SHP77 treated with DMSO at 0.1 percent for 48 hours (cell line): ENCODE measurements at regions not wholly inside any gene's neighbourhood (a gene's known extent, or its start where the extent isn't known, plus 50 kb on each side); places are given as distances from the start of the nearest gene placed in this dataset.
A peak's percentile ranks its signal among the peaks of the same experiment; 100 is the strongest.

Source experiments
- DNase-seq: peaks from one replicate; lab custom pipeline; 2025; lab: John Stamatoyannopoulos, UW

DNA sequence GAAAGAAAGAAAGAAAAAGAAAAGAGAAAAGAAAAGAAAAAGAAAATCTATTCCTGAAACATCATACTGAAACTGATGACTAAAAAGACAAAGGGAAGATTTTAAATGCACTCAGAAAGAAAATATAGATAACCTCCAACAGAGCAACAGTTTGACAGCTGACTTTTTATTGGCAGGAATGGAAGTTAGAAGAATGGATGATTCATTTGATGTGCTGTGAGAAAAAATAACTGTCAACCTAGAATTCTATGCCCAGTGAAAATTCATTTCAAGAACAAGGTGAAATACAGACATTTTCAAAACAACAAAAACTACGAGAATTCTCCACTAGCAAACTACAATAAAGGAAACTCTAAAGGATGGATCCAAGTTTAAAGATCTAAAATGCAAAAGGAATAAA, 50.5 kb upstream of the HSPA12A start:
- DNase-seq = no peak

DNA sequence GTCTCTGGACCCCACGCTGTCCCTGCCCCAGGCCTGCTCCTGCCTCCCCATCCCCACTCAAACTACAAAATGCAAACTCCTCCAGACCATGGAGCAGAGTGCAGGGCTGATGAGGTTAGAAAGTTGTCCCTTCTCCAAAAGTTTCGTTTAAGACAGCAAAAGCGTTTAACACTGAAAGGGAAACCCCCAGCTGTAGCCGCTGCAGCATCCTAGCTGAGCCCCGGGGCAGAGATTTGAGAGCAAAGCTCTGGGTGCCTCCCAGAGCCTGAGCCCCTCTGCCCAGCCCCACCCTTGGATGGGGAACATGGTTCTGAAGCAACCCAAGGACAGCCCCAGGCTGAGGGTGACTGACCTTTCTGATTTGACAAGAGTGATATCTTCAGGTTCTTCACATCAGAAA, 52.8 kb upstream of the ENO4 start:
- no peak for DNase-seq

- peak; percentile 67 for DNase-seq
These were observed 52.3 kb upstream of the ENO4 start for GRCh38 chr10:116796910-116797513.

GRCh38 chr10:116798859-116799258, 50.4 kb upstream of the ENO4 start:
- no peak for DNase-seq
